ENCODE measurements at regions not wholly inside any gene's neighbourhood (a gene's known extent, or its start where the extent isn't known, plus 50 kb on each side); places are given as distances from the start of the nearest gene placed in this dataset.

DNA sequence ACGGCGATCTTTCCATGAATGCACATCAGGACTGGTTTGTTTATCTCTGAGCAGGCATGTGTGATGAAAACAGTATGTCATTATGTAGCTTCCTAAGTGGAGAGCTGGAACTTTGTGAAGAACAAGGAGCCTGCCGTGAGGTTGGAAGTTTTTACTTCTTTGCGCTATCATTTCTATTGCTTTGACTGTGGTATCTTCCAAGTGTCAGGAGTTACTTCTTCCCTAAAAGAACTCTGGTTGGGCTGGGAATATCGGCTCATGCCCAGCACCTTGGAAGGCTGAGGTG lies 167.4 kb upstream of the AHR start:
- H3K9ac ChIP-seq (ENCODE audit: low read length) = no peak overlapping the region
- no peak overlapping the region for H3K4me3 ChIP-seq (ENCODE audit: low read length)
- no peaks in the 10 kb centered on the region for H3K79me2 ChIP-seq (replicated peaks; ENCODE audit: insufficient read depth, low read length)
- no peaks in the 10 kb centered on the region for H3F3A ChIP-seq (ENCODE audit: insufficient read depth, low read length, poor library complexity, severe bottlenecking)
- H4K20me1 ChIP-seq (ENCODE audit: insufficient read depth) = no peaks in the 10 kb centered on the region
- no peaks in the 10 kb centered on the region for H3K36me3 ChIP-seq (ENCODE audit: insufficient read depth, low read length)
- H2AFZ ChIP-seq (ENCODE audit: low read depth, low read length) = no peak overlapping the region
- H3K27me3 ChIP-seq (ENCODE audit: insufficient read depth, low read depth, low read length) = no peaks in the 10 kb centered on the region
- no peaks in the 10 kb centered on the region for H3K9me3 ChIP-seq (ENCODE audit: low read length)
- H3K4me2 ChIP-seq (ENCODE audit: low read length) = no peak overlapping the region
- H3K9me2 ChIP-seq (ENCODE audit: insufficient read depth, low read length) = no peaks in the 10 kb centered on the region
- H3K27ac ChIP-seq (ENCODE audit: low read length) = no peak overlapping the region
- TF ChIP-seq TAF1 (IDR thresholded peaks at IDR 0.05; ENCODE audit: low read depth) = no peak
- no peak for TF ChIP-seq REST (IDR thresholded peaks at IDR 0.05; ENCODE audit: borderline replicate concordance)
- TF ChIP-seq EZH2 (IDR thresholded peaks at IDR 0.05; ENCODE audit: borderline replicate concordance, insufficient read depth, low read length, poor library complexity, severe bottlenecking) = no peak
- no peak for TF ChIP-seq POLR2AphosphoS5 (IDR thresholded peaks at IDR 0.05)
- TF ChIP-seq SMC3 (conservative IDR thresholded peaks at IDR 0.05; ENCODE audit: poor library complexity) = no peak
- no peak for TF ChIP-seq EP300 (conservative IDR thresholded peaks at IDR 0.05; ENCODE audit: poor library complexity, severe bottlenecking)
- no peak for TF ChIP-seq CTCF (IDR thresholded peaks at IDR 0.05; ENCODE audit: poor library complexity, severe bottlenecking)
- no peak for TF ChIP-seq RAD21 (conservative IDR thresholded peaks at IDR 0.05)
- no peak for TF ChIP-seq MXI1 (conservative IDR thresholded peaks at IDR 0.05; ENCODE audit: poor library complexity, severe bottlenecking)

DNA sequence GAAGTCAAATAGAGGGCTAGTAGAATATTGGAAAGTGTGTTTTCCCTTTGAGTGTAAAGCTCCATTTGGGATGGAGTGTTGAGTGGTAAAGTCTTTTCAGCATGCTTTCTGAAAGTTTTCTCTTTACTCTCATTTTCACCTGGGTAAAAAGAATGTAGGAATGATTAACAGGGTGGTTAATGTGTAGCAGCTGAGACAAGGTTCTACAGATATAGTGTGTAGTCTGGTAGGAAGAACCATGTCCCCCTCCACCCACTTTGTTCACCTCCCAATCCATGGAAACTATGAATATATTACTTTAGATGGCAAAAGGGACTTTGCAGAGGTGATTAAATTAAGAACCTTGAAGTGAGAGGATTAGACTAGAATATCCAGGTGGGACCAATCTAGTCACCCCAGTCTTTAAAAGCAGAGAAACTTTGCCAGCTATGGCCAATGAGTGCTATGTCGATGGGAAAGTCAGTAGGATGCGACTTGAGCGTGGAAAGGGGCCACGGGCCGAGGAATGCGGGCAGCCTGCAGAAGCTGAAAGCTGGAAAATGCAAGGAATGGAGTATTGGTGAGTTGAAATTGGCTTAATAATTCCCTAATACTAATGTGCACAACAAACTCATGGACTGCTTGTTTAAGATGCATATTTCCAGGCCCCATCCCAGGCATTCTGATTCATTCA lies 166.3 kb upstream of the AHR start:
- no peaks in the 10 kb centered on the region for H3F3A ChIP-seq (ENCODE audit: insufficient read depth, low read length, poor library complexity, severe bottlenecking)
- no peak overlapping the region for H3K27ac ChIP-seq (ENCODE audit: low read length)
- no peak overlapping the region for H3K9ac ChIP-seq (ENCODE audit: low read length)
- H4K20me1 ChIP-seq (ENCODE audit: insufficient read depth) = no peaks in the 10 kb centered on the region
- no peak overlapping the region for H3K4me3 ChIP-seq (ENCODE audit: low read length)
- no peak for TF ChIP-seq RAD21 (conservative IDR thresholded peaks at IDR 0.05)
- no peak for TF ChIP-seq MXI1 (conservative IDR thresholded peaks at IDR 0.05; ENCODE audit: poor library complexity, severe bottlenecking)
- TF ChIP-seq CTCF (IDR thresholded peaks at IDR 0.05; ENCODE audit: poor library complexity, severe bottlenecking) = no peak
- no peak for TF ChIP-seq TAF1 (IDR thresholded peaks at IDR 0.05; ENCODE audit: low read depth)
- TF ChIP-seq POLR2AphosphoS5 (IDR thresholded peaks at IDR 0.05) = no peak
- no peak for TF ChIP-seq EP300 (conservative IDR thresholded peaks at IDR 0.05; ENCODE audit: poor library complexity, severe bottlenecking)
- TF ChIP-seq SMC3 (conservative IDR thresholded peaks at IDR 0.05; ENCODE audit: poor library complexity) = no peak
- no peak for TF ChIP-seq EZH2 (IDR thresholded peaks at IDR 0.05; ENCODE audit: borderline replicate concordance, insufficient read depth, low read length, poor library complexity, severe bottlenecking)
- TF ChIP-seq REST (IDR thresholded peaks at IDR 0.05; ENCODE audit: borderline replicate concordance) = no peak
- H3K27me3 ChIP-seq (ENCODE audit: insufficient read depth, low read depth, low read length) = no peaks in the 10 kb centered on the region
- H3K9me3 ChIP-seq (ENCODE audit: low read length) = no peaks in the 10 kb centered on the region
- H3K36me3 ChIP-seq (ENCODE audit: insufficient read depth, low read length) = no peaks in the 10 kb centered on the region
- no peak overlapping the region for H3K4me2 ChIP-seq (ENCODE audit: low read length)
- H2AFZ ChIP-seq (ENCODE audit: low read depth, low read length) = no peak overlapping the region
- no peaks in the 10 kb centered on the region for H3K9me2 ChIP-seq (ENCODE audit: insufficient read depth, low read length)
- no peaks in the 10 kb centered on the region for H3K79me2 ChIP-seq (replicated peaks; ENCODE audit: insufficient read depth, low read length)

All from neural cell (in vitro differentiated cells).